HEK293 (cell line): ENCODE measurements at regions not wholly inside any gene's neighbourhood (a gene's known extent, or its start where the extent isn't known, plus 50 kb on each side); places are given as distances from the start of the nearest gene placed in this dataset.

Experiments used
- CTCF ChIA-PET: fragments of 350-600 bp; formaldehyde crosslinking; extraction: SDS; loops from one replicate; lab custom pipeline; 2021; ENCODE audit warnings: antibody characterized with exemption; lab: Yijun Ruan, JAX
- POLR2A ChIA-PET: fragments of 300-600 bp; formaldehyde crosslinking; extraction: SDS; loops from one replicate; lab custom pipeline; 2020; ENCODE audit warnings: antibody characterized with exemption, inconsistent platforms; lab: Yijun Ruan, JAX
- H3K27ac ChIP-seq: fragments of 200-500 bp; sonication (Bioruptor generic); 2 replicates; pipeline ENCODE4 v1.5.1; 2014; ENCODE audit warnings: low read depth, low read length, control low read depth, inconsistent platforms; ENCODE audit errors: extremely low read depth
- H3K36me3 ChIP-seq, 2 experiments: fragments of 200-500 bp in 1 of 2; sonication (Bioruptor generic) in 1 of 2; 1 replicate in 1 of 2; 2 replicates in 1 of 2; pipeline ENCODE4 v1.5.1; 2014 to 2017; ENCODE audit warnings: inconsistent platforms in 2 of 2, low read length in 2 of 2; ENCODE audit not compliant: control insufficient read depth in 2 of 2, insufficient read depth in 1 of 2
- H3K4me1 ChIP-seq: fragments of 200-500 bp; sonication (Bioruptor generic); 2 replicates; pipeline ENCODE4 v1.5.1; 2014; ENCODE audit warnings: mild to moderate bottlenecking, low read length, inconsistent platforms; ENCODE audit not compliant: control insufficient read depth, insufficient read depth
- H3K4me3 ChIP-seq: 2 replicates; pipeline ENCODE4 v1.5.1; 2011; ENCODE audit warnings: low read depth, mild to moderate bottlenecking, control low read depth, low read length, moderate library complexity
- H3K9me3 ChIP-seq: fragments of 200-500 bp; sonication (Bioruptor generic); 2 replicates; pipeline ENCODE4 v1.5.1; 2014; ENCODE audit warnings: low read depth, low read length, inconsistent platforms; ENCODE audit not compliant: control insufficient read depth, insufficient read depth
- GLI4 ChIP-seq: fragments of 450-650 bp; formaldehyde crosslinking; IDR thresholded peaks from 2 replicates; pipeline ENCODE4 v1.5.1; 2016; ENCODE audit warnings: missing biosample characterization, missing genetic modification characterization
- PRDM4 ChIP-seq: fragments of 450-650 bp; formaldehyde crosslinking; IDR thresholded peaks from 2 replicates; pipeline ENCODE4 v1.5.1; 2017; ENCODE audit warnings: missing biosample characterization, missing genetic modification characterization
- REPIN1 ChIP-seq: fragments of 450-650 bp; formaldehyde crosslinking; IDR thresholded peaks from 2 replicates; pipeline ENCODE4 v1.5.1; 2017; ENCODE audit warnings: missing biosample characterization, missing genetic modification characterization, low read depth
- ZBTB17 ChIP-seq: fragments of 450-650 bp; formaldehyde crosslinking; IDR thresholded peaks from 2 replicates; pipeline ENCODE4 v1.5.1; 2016; ENCODE audit warnings: missing biosample characterization, missing genetic modification characterization
- ZBTB21 ChIP-seq: fragments of 450-650 bp; formaldehyde crosslinking; IDR thresholded peaks from 2 replicates; pipeline ENCODE4 v1.5.1; 2017; ENCODE audit warnings: missing biosample characterization, missing genetic modification characterization
- ZBTB48 ChIP-seq: fragments of 450-650 bp; formaldehyde crosslinking; IDR thresholded peaks from 2 replicates; pipeline ENCODE4 v1.5.1; 2016; ENCODE audit warnings: missing biosample characterization, missing genetic modification characterization
- ZBTB7A ChIP-seq: fragments of 450-650 bp; formaldehyde crosslinking; IDR thresholded peaks from 2 replicates; pipeline ENCODE4 v1.5.1; 2016; ENCODE audit warnings: low read depth, missing biosample characterization, missing genetic modification characterization
- ZNF202 ChIP-seq: fragments of 450-650 bp; formaldehyde crosslinking; IDR thresholded peaks from 2 replicates; pipeline ENCODE4 v1.5.1; 2016; ENCODE audit warnings: missing biosample characterization, missing genetic modification characterization, borderline replicate concordance
- ZNF37A ChIP-seq: fragments of 450-650 bp; IDR thresholded peaks from 2 replicates; pipeline ENCODE4 v1.5.1; 2018; ENCODE audit warnings: missing biosample characterization, missing genetic modification characterization
- ZNF394 ChIP-seq: fragments of 450-650 bp; formaldehyde crosslinking; IDR thresholded peaks from 2 replicates; pipeline ENCODE4 v1.5.1; 2016; ENCODE audit warnings: missing biosample characterization, missing genetic modification characterization, mild to moderate bottlenecking, moderate library complexity, borderline replicate concordance
- ZNF580 ChIP-seq: fragments of 450-650 bp; formaldehyde crosslinking; IDR thresholded peaks from 2 replicates; pipeline ENCODE4 v1.5.1; 2016; ENCODE audit warnings: missing biosample characterization, missing genetic modification characterization
- ZNF596 ChIP-seq: fragments of 450-650 bp; IDR thresholded peaks from 2 replicates; pipeline ENCODE4 v1.5.0; 2018; ENCODE audit warnings: missing biosample characterization, mild to moderate bottlenecking, missing genetic modification characterization, moderate library complexity
- ZNF664 ChIP-seq: fragments of 450-650 bp; formaldehyde crosslinking; IDR thresholded peaks from 2 replicates; pipeline ENCODE4 v1.5.1; 2016; ENCODE audit warnings: missing biosample characterization, missing genetic modification characterization
- ZNF776 ChIP-seq: fragments of 450-650 bp; formaldehyde crosslinking; IDR thresholded peaks from 2 replicates; pipeline ENCODE4 v1.5.0; 2017; ENCODE audit warnings: missing biosample characterization, missing genetic modification characterization, borderline replicate concordance
- ZSCAN16 ChIP-seq: fragments of 450-650 bp; formaldehyde crosslinking; IDR thresholded peaks from 2 replicates; pipeline ENCODE4 v1.5.1; 2016; ENCODE audit warnings: missing biosample characterization, missing genetic modification characterization
- TF ChIP-seq, protein P1 (sequence below): fragments of 450-650 bp; formaldehyde crosslinking; IDR thresholded peaks from 2 replicates; pipeline ENCODE4 v1.5.1; 2016; ENCODE audit warnings: missing biosample characterization, missing genetic modification characterization
- TF ChIP-seq, protein P2 (sequence below): fragments of 450-650 bp; formaldehyde crosslinking; IDR thresholded peaks from 2 replicates; pipeline ENCODE4 v1.5.1; 2016; ENCODE audit warnings: missing biosample characterization, missing genetic modification characterization
- TF ChIP-seq, protein P3 (sequence below): fragments of 450-650 bp; formaldehyde crosslinking; IDR thresholded peaks from 2 replicates; pipeline ENCODE4 v1.5.1; 2016; ENCODE audit warnings: missing biosample characterization, missing genetic modification characterization, borderline replicate concordance
- TF ChIP-seq, protein P4 (sequence below): fragments of 450-650 bp; formaldehyde crosslinking; IDR thresholded peaks from 2 replicates; pipeline ENCODE4 v1.5.1; 2016; ENCODE audit warnings: missing biosample characterization, missing genetic modification characterization

DNA sequence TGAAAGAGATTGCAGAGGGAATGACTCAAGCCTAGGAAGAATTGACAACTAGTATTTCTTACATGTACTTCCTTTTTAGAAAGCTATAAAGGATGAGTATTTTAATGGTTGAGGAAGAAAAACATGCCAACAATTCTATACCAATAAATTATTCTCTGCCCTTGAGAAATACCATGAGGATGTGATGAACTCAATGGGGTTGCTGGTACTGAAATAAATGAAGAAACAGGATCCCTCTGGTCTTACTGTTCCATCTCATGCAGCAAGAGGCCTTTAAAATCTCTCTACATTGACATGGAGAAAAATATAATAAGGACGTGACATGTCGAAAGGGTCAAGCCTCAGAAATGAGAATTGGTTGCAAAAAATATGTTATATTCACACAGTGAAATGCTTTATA, 477.3 kb downstream of the GABRG2 start:
- no peaks in the 10 kb centered on the region for H3K36me3 ChIP-seq
- no peaks in the 10 kb centered on the region for H3K9me3 ChIP-seq
- no peak overlapping the region for H3K4me3 ChIP-seq
- POLR2A ChIA-PET, result no interaction called here
- TF ChIP-seq ZSCAN16 (tag by site-specific recombination), result no peak
- no peak for TF ChIP-seq ZNF664 (tag by site-specific recombination)
- TF ChIP-seq, protein P1, sequence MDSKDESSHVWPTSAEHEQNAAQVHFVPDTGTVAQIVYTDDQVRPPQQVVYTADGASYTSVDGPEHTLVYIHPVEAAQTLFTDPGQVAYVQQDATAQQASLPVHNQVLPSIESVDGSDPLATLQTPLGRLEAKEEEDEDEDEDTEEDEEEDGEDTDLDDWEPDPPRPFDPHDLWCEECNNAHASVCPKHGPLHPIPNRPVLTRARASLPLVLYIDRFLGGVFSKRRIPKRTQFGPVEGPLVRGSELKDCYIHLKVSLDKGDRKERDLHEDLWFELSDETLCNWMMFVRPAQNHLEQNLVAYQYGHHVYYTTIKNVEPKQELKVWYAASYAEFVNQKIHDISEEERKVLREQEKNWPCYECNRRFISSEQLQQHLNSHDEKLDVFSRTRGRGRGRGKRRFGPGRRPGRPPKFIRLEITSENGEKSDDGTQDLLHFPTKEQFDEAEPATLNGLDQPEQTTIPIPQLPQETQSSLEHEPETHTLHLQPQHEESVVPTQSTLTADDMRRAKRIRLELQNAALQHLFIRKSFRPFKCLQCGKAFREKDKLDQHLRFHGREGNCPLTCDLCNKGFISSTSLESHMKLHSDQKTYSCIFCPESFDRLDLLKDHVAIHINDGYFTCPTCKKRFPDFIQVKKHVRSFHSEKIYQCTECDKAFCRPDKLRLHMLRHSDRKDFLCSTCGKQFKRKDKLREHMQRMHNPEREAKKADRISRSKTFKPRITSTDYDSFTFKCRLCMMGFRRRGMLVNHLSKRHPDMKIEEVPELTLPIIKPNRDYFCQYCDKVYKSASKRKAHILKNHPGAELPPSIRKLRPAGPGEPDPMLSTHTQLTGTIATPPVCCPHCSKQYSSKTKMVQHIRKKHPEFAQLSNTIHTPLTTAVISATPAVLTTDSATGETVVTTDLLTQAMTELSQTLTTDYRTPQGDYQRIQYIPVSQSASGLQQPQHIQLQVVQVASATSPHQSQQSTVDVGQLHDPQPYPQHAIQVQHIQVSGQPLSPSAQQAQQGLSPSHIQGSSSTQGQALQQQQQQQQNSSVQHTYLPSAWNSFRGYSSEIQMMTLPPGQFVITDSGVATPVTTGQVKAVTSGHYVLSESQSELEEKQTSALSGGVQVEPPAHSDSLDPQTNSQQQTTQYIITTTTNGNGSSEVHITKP (tag by site-specific recombination), result no peak
- no peak for TF ChIP-seq ZNF776 (tag by site-specific recombination)
- TF ChIP-seq GLI4 (tag by site-specific recombination), result no peak
- TF ChIP-seq, protein P2, sequence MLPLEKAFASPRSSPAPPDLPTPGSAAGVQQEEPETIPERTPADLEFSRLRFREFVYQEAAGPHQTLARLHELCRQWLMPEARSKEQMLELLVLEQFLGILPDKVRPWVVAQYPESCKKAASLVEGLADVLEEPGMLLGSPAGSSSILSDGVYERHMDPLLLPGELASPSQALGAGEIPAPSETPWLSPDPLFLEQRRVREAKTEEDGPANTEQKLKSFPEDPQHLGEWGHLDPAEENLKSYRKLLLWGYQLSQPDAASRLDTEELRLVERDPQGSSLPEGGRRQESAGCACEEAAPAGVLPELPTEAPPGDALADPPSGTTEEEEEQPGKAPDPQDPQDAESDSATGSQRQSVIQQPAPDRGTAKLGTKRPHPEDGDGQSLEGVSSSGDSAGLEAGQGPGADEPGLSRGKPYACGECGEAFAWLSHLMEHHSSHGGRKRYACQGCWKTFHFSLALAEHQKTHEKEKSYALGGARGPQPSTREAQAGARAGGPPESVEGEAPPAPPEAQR, result no peak
- TF ChIP-seq ZBTB7A, result no peak
- TF ChIP-seq, protein P3, sequence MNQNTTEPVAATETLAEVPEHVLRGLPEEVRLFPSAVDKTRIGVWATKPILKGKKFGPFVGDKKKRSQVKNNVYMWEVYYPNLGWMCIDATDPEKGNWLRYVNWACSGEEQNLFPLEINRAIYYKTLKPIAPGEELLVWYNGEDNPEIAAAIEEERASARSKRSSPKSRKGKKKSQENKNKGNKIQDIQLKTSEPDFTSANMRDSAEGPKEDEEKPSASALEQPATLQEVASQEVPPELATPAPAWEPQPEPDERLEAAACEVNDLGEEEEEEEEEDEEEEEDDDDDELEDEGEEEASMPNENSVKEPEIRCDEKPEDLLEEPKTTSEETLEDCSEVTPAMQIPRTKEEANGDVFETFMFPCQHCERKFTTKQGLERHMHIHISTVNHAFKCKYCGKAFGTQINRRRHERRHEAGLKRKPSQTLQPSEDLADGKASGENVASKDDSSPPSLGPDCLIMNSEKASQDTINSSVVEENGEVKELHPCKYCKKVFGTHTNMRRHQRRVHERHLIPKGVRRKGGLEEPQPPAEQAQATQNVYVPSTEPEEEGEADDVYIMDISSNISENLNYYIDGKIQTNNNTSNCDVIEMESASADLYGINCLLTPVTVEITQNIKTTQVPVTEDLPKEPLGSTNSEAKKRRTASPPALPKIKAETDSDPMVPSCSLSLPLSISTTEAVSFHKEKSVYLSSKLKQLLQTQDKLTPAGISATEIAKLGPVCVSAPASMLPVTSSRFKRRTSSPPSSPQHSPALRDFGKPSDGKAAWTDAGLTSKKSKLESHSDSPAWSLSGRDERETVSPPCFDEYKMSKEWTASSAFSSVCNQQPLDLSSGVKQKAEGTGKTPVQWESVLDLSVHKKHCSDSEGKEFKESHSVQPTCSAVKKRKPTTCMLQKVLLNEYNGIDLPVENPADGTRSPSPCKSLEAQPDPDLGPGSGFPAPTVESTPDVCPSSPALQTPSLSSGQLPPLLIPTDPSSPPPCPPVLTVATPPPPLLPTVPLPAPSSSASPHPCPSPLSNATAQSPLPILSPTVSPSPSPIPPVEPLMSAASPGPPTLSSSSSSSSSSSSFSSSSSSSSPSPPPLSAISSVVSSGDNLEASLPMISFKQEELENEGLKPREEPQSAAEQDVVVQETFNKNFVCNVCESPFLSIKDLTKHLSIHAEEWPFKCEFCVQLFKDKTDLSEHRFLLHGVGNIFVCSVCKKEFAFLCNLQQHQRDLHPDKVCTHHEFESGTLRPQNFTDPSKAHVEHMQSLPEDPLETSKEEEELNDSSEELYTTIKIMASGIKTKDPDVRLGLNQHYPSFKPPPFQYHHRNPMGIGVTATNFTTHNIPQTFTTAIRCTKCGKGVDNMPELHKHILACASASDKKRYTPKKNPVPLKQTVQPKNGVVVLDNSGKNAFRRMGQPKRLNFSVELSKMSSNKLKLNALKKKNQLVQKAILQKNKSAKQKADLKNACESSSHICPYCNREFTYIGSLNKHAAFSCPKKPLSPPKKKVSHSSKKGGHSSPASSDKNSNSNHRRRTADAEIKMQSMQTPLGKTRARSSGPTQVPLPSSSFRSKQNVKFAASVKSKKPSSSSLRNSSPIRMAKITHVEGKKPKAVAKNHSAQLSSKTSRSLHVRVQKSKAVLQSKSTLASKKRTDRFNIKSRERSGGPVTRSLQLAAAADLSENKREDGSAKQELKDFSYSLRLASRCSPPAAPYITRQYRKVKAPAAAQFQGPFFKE (tag by site-specific recombination), result no peak
- no peak for TF ChIP-seq ZNF37A (tag by site-specific recombination)
- no peak for TF ChIP-seq ZBTB17
- H3K4me1 ChIP-seq, result no peaks in the 10 kb centered on the region
- CTCF ChIA-PET, result no interaction called here
- H3K27ac ChIP-seq, result no peak overlapping the region

DNA sequence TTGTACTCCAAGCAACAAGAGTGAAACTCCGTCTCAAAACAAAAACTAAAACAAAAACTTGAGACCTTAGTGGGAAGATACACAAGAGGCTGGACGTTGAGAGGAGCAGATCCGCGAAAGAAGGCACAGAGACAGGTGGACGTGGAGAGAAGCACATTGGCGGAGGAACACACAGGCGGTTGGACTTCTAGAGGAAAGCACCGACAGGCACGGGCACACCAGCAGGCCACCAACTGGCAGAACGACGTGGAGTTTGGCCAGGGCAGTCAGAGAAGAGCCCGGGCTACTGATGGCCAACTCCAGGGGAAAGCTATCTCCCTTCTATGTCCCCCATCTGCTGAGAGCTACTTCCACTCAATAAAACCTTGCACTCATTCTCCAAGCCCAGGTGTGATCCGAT, 482.7 kb downstream of the GABRG2 start:
- ChIA-PET POLR2A (no interaction called here), CTCF (no interaction called here)
- Histone ChIP-seq H3K36me3 (no peaks in the 10 kb centered on the region), H3K27ac (no peak overlapping the region), H3K9me3 (no peaks in the 10 kb centered on the region), H3K4me3 (no peak overlapping the region), H3K4me1 (no peaks in the 10 kb centered on the region)
- no peak for TF ChIP-seq ZNF394 (tag by site-specific recombination)
- no peak for TF ChIP-seq ZBTB21
- TF ChIP-seq ZNF776 (tag by site-specific recombination), result no peak
- TF ChIP-seq ZBTB48 (tag by site-specific recombination), result no peak
- no peak for TF ChIP-seq REPIN1 (tag by site-specific recombination)
- no peak for TF ChIP-seq ZNF580 (tag by site-specific recombination)
- no peak for TF ChIP-seq PRDM4 (tag by site-specific recombination)
- TF ChIP-seq ZSCAN16 (tag by site-specific recombination), result no peak
- no peak for TF ChIP-seq ZNF202 (tag by site-specific recombination)
- TF ChIP-seq, protein P4, sequence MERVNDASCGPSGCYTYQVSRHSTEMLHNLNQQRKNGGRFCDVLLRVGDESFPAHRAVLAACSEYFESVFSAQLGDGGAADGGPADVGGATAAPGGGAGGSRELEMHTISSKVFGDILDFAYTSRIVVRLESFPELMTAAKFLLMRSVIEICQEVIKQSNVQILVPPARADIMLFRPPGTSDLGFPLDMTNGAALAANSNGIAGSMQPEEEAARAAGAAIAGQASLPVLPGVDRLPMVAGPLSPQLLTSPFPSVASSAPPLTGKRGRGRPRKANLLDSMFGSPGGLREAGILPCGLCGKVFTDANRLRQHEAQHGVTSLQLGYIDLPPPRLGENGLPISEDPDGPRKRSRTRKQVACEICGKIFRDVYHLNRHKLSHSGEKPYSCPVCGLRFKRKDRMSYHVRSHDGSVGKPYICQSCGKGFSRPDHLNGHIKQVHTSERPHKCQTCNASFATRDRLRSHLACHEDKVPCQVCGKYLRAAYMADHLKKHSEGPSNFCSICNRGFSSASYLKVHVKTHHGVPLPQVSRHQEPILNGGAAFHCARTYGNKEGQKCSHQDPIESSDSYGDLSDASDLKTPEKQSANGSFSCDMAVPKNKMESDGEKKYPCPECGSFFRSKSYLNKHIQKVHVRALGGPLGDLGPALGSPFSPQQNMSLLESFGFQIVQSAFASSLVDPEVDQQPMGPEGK (tag by site-specific recombination), result no peak
- no peak for TF ChIP-seq ZNF596 (tag by site-specific recombination)
- no peak for TF ChIP-seq ZBTB7A
